BLaER1 (cell line): ENCODE measurements at regions not wholly inside any gene's neighbourhood (a gene's known extent, or its start where the extent isn't known, plus 50 kb on each side); places are given as distances from the start of the nearest gene placed in this dataset.

Experiments
- H3K27ac ChIP-seq: shearing (Covaris generic); formaldehyde crosslinking; 2 replicates; pipeline ENCODE4 v1.8.1; 2022
- H3K27me3 ChIP-seq: shearing (Covaris generic); formaldehyde crosslinking; 2 replicates; pipeline ENCODE4 v1.8.1; 2022
- H3K36me3 ChIP-seq: shearing (Covaris generic); formaldehyde crosslinking; 2 replicates; pipeline ENCODE4 v1.8.1; 2022
- H3K4me1 ChIP-seq: shearing (Covaris generic); formaldehyde crosslinking; 2 replicates; pipeline ENCODE4 v1.8.1; 2022
- H3K4me2 ChIP-seq: shearing (Covaris generic); formaldehyde crosslinking; 2 replicates; pipeline ENCODE4 v1.8.1; 2022
- H3K4me3 ChIP-seq: shearing (Covaris generic); formaldehyde crosslinking; 2 replicates; pipeline ENCODE4 v1.8.1; 2022
- H3K9ac ChIP-seq: shearing (Covaris generic); formaldehyde crosslinking; 2 replicates; pipeline ENCODE4 v1.8.1; 2022
- H3K9me3 ChIP-seq: shearing (Covaris generic); formaldehyde crosslinking; 2 replicates; pipeline ENCODE4 v1.8.1; 2022
- H4K20me1 ChIP-seq: shearing (Covaris generic); formaldehyde crosslinking; 2 replicates; pipeline ENCODE4 v1.8.1; 2022
- Cebpa-rat ChIP-seq: shearing (Covaris generic); IDR thresholded peaks from 2 replicates; pipeline ENCODE4 v1.8.1; 2022

DNA sequence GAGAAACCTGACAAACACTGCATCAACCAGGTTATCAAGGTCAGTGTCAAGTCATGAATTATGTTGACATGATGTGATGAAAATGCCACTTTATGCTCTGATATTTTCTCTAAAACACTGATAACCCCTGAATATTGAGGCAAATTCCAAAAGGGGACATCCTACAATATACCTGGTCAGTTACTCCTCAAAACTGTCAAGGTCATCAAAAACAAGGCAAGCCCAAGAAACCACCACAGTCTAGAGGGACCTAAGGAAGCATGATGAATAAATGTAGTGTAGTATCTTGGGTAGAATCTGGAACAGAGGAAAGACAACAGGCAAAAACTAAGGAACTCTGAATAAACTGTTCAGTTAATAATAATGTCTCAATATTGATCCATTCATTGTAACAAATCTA is 275.3 kb upstream of the THRB start:
- Histone ChIP-seq H3K9ac (no peak overlapping the region), H3K4me2 (no peak overlapping the region), H3K27ac (no peak overlapping the region), H4K20me1 (no peaks in the 10 kb centered on the region), H3K4me3 (no peak overlapping the region), H3K4me1 (no peaks in the 10 kb centered on the region), H3K9me3 (no peaks in the 10 kb centered on the region), H3K27me3 (no peaks in the 10 kb centered on the region), H3K36me3 (no peaks in the 10 kb centered on the region)
- TF ChIP-seq Cebpa-rat, result no peak

DNA sequence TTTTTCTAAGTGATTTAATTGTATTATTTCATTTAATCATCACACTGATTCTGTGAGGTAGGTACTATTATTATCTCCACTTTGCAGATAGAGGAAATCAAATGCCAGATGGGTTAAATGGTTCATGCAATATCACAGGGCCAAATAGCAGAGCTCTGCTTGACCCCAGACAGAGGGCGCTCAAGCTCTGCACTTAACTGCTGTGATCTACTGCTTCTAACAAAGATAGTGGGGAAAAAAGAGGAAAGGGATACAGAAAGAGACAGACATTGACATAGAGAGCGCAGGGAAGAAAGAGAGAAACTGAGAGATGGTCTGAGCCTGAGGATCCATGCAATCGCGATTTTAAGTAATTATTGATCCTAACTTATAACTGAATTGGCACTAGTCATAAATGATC is 279.1 kb upstream of the THRB start:
- no peaks in the 10 kb centered on the region for H3K27me3 ChIP-seq

GRCh38 chr3:24780991-24781390 is 286.3 kb upstream of the THRB start:
- no peak overlapping the region for H3K27ac ChIP-seq
- no peak overlapping the region for H3K4me3 ChIP-seq
- peaks cover 26% of the 10 kb centered on the region for H3K9me3 ChIP-seq
- H3K4me1 ChIP-seq, result no peaks in the 10 kb centered on the region
- no peak overlapping the region for H3K4me2 ChIP-seq
- no peaks in the 10 kb centered on the region for H3K27me3 ChIP-seq
- no peaks in the 10 kb centered on the region for H4K20me1 ChIP-seq
- no peak for TF ChIP-seq Cebpa-rat
- no peak overlapping the region for H3K9ac ChIP-seq
- no peaks in the 10 kb centered on the region for H3K36me3 ChIP-seq

More for the DNA sequence above, 279.1 kb upstream of the THRB start:
- H3K9ac ChIP-seq, result no peak overlapping the region
- no peak overlapping the region for H3K27ac ChIP-seq
- TF ChIP-seq Cebpa-rat, result no peak
- no peaks in the 10 kb centered on the region for H4K20me1 ChIP-seq
- no peak overlapping the region for H3K4me3 ChIP-seq
- H3K4me2 ChIP-seq, result no peak overlapping the region
- no peaks in the 10 kb centered on the region for H3K4me1 ChIP-seq
- H3K9me3 ChIP-seq, result peaks cover 6% of the 10 kb centered on the region; the same call in 1 of the 2 replicates
- H3K36me3 ChIP-seq, result no peaks in the 10 kb centered on the region

DNA sequence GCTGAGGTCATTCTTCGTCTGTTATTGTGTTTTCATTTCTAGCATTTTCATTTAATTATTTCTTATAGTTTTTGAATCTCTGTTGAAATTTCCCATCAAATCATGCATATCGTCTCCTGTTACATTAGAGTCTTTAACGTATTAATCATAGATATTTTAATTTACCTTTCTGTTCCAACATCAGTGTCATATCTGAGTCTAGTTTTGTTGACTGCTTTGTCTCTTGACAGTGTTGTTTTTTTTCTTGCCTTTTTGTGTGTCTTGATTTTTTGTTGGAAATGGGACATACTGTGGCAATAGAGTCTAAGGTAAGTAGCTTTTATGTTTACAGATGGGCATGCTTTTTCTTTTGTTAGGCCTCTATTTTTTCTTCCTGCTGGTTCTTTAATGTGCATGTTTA is 286.8 kb upstream of the THRB start:
- H3K4me3 ChIP-seq, result no peak overlapping the region
- H3K9me3 ChIP-seq, result peaks cover 26% of the 10 kb centered on the region
- no peak for TF ChIP-seq Cebpa-rat

GRCh38 chr3:24793896-24794295 is 299.2 kb upstream of the THRB start:
- Histone ChIP-seq H3K4me1 (no peaks in the 10 kb centered on the region), H4K20me1 (no peaks in the 10 kb centered on the region), H3K27ac (no peak overlapping the region), H3K9ac (no peak overlapping the region), H3K4me3 (no peak overlapping the region), H3K36me3 (no peaks in the 10 kb centered on the region), H3K9me3 (no peaks in the 10 kb centered on the region), H3K27me3 (no peaks in the 10 kb centered on the region), H3K4me2 (no peak overlapping the region)
- TF ChIP-seq Cebpa-rat, result no peak

More for the DNA sequence above, 286.8 kb upstream of the THRB start:
- Histone ChIP-seq H3K36me3 (no peaks in the 10 kb centered on the region), H3K9ac (no peak overlapping the region), H3K27me3 (no peaks in the 10 kb centered on the region), H3K4me1 (no peaks in the 10 kb centered on the region), H4K20me1 (no peaks in the 10 kb centered on the region), H3K4me2 (no peak overlapping the region), H3K27ac (no peak overlapping the region)

DNA sequence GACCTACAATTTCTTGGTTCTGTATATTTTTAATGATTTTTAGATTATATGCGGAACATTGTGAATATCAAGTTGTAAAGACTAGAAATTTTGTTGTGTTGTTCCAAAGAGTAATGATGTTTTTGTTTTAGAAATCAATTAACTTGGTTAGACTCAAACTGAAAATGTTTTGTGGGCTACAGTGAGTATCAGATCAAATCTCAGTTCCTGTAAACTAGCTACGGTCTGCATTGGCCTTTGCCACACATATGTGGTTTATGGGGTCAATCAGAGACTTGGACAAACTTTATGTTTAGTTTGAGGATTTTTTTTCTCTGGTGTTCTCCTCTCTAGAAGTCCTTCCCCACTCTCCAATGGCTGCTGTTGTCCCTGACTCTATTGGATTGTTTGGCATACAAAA is 308.0 kb upstream of the THRB start:
- H3K4me1 ChIP-seq, result no peaks in the 10 kb centered on the region; the same call in 1 of the 2 replicates
- no peaks in the 10 kb centered on the region for H3K36me3 ChIP-seq
- no peak overlapping the region; the same call in 1 of the 2 replicates for H3K4me2 ChIP-seq
- no peaks in the 10 kb centered on the region for H3K9me3 ChIP-seq
- no peaks in the 10 kb centered on the region for H3K27me3 ChIP-seq
- no peak overlapping the region for H3K9ac ChIP-seq
- H4K20me1 ChIP-seq, result no peaks in the 10 kb centered on the region
- H3K4me3 ChIP-seq, result no peak overlapping the region
- no peak overlapping the region for H3K27ac ChIP-seq
- TF ChIP-seq Cebpa-rat, result no peak

GRCh38 chr3:24804095-24804494 is 309.4 kb upstream of the THRB start:
- TF ChIP-seq Cebpa-rat, result no peak
- Histone ChIP-seq H3K27me3 (no peaks in the 10 kb centered on the region), H3K4me2 (no peak overlapping the region), H3K27ac (no peak overlapping the region), H3K4me3 (no peak overlapping the region), H3K9ac (no peak overlapping the region), H3K9me3 (no peaks in the 10 kb centered on the region), H3K4me1 (no peaks in the 10 kb centered on the region; the same call in 1 of the 2 replicates), H4K20me1 (no peaks in the 10 kb centered on the region), H3K36me3 (no peaks in the 10 kb centered on the region)

DNA sequence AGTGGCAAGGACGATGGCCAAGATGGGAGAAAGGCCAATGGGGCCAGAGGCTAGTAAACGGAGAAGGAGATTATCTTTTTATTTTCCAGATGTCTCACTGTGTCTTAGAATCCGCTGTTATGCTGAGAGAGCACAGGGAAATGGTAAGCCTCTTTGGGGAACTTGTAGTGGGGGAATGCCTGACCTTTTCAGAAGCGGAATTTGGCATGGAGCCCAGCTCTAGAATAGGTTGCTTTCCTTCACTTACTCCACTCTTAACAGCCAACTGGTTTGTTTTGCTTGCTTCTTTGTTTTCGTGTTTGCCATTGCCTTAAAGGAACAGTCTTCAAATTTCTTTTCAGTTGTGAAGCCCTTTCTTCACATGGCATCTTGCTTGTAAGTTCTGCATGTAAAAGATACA is 316.2 kb upstream of the THRB start:
- no peaks in the 10 kb centered on the region for H3K27me3 ChIP-seq
- no peaks in the 10 kb centered on the region for H3K36me3 ChIP-seq
- no peaks in the 10 kb centered on the region for H3K9me3 ChIP-seq
- H3K4me1 ChIP-seq, result peaks cover 16% of the 10 kb centered on the region
- H3K9ac ChIP-seq, result no peak overlapping the region
- H4K20me1 ChIP-seq, result no peaks in the 10 kb centered on the region
- H3K27ac ChIP-seq, result no peak overlapping the region
- no peak for TF ChIP-seq Cebpa-rat
- no peak overlapping the region for H3K4me2 ChIP-seq
- no peak overlapping the region for H3K4me3 ChIP-seq

DNA sequence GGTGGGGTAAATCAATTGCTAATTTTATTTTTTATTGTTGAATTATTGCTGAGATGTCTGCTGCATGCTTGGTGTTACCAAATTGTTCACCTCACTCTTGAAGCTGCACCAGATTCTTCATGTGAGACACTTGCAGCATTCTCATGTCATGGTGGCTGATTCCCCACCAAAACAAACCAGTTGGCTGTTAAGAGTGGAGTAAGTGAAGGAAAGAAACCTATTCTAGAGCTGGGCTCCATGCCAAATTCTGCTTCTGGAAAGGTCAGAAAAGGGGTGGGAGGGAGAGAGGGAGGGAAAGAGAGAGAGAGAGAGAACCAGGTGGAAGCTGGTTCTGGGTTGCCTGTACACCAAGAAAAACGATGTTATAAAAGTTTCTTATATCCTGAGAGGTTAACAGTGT is 317.5 kb upstream of the THRB start:
- Histone ChIP-seq H3K36me3 (no peaks in the 10 kb centered on the region), H3K4me2 (no peak overlapping the region; the same call in 1 of the 2 replicates), H3K9ac (no peak overlapping the region), H3K9me3 (no peaks in the 10 kb centered on the region), H3K4me3 (no peak overlapping the region), H3K27ac (no peak overlapping the region), H3K4me1 (peaks cover 16% of the 10 kb centered on the region), H4K20me1 (no peaks in the 10 kb centered on the region), H3K27me3 (no peaks in the 10 kb centered on the region)
- no peak for TF ChIP-seq Cebpa-rat

DNA sequence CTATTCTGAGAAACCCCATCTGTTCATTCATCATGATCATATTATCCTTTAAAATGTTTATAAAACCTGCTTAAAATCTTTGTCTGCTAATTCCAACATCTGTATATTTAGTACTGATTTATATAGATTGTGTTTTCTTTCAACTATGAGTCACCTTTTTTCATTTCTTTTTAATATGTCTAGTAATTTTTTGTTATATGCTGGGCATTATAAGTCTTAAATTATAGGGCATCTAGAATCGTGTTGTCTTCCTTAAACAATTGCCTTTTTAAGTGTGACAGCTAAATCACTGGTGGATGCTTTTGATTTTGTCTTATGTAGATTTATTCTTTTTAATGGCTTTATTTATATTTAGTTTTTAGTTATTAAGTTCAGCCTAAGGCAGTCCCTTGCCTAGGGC is 323.4 kb upstream of the THRB start:
- Histone ChIP-seq H3K27me3 (no peaks in the 10 kb centered on the region), H3K4me1 (no peaks in the 10 kb centered on the region), H4K20me1 (no peaks in the 10 kb centered on the region), H3K27ac (no peak overlapping the region), H3K4me3 (no peak overlapping the region), H3K4me2 (no peak overlapping the region), H3K36me3 (no peaks in the 10 kb centered on the region), H3K9me3 (peaks cover 6% of the 10 kb centered on the region), H3K9ac (no peak overlapping the region)
- TF ChIP-seq Cebpa-rat, result no peak

DNA sequence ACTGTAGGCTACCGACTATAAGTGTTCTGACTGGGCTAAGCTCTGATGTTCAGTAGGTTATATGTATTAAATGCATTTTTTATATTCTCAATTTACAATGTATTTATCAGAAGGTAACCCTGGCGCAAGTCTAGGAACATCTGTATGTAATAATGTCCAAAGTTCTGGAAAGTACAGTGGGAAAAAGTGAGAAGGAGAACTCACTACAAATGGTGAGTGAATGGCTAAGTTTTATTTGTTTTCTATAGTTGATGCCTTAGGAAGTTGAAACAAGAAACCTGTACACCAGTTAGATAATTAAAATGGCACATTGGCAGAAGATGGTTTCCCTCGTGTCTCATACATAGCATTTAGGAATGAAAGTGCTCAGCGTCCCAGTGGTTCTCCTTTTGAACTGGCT is 333.4 kb upstream of the THRB start:
- no peak overlapping the region for H3K27ac ChIP-seq
- peaks cover 24% of the 10 kb centered on the region for H3K27me3 ChIP-seq
- H3K9me3 ChIP-seq, result no peaks in the 10 kb centered on the region
- no peak overlapping the region for H3K4me2 ChIP-seq
- H3K4me1 ChIP-seq, result peaks cover 7% of the 10 kb centered on the region; the same call in 1 of the 2 replicates
- H3K9ac ChIP-seq, result no peak overlapping the region
- H3K36me3 ChIP-seq, result no peaks in the 10 kb centered on the region
- no peaks in the 10 kb centered on the region for H4K20me1 ChIP-seq
- H3K4me3 ChIP-seq, result no peak overlapping the region
- TF ChIP-seq Cebpa-rat, result no peak
